ENCODE measurements at regions not wholly inside any gene's neighbourhood (a gene's known extent, or its start where the extent isn't known, plus 50 kb on each side); places are given as distances from the start of the nearest gene placed in this dataset.

- TF ChIP-seq CTCF (IDR thresholded peaks at IDR 0.05): no peak
- TF ChIP-seq POLR2A (IDR thresholded peaks at IDR 0.05): no peak
Observed at GRCh38 chr13:40228496-40228895, 437.9 kb downstream of the FOXO1 start.

All from right lobe of liver (tissue), 4 donors.